T-cell (primary cell): ENCODE measurements at regions not wholly inside any gene's neighbourhood (a gene's known extent, or its start where the extent isn't known, plus 50 kb on each side); places are given as distances from the start of the nearest gene placed in this dataset.

Source experiments
- ATAC-seq, 4 experiments: fragments of 200-7000 bp in 3 of 4; fragments of 150-1000 bp in 1 of 4; cut with Tn5 transposase; replicated peaks in 1 of 4; 1 replicate in 3 of 4; 2 replicates in 1 of 4; pipeline ENCODE4 v1.10.0; 2021; ENCODE audit warnings: moderate library complexity in 3 of 4, mild to moderate bottlenecking in 2 of 4, moderate number of reproducible peaks in 1 of 4
- CTCF ChIA-PET, 2 donors: fragments of 300-600 bp; sonication (Branson Sonifier 250); formaldehyde crosslinking; loops; one replicate each; lab custom pipeline; 2022; ENCODE audit warnings: antibody characterized with exemption in 2 of 2; lab: Charles Lee
- POLR2A ChIA-PET, 2 donors: fragments of 300-600 bp; sonication (Branson Sonifier 250); formaldehyde crosslinking; loops; one replicate each; lab custom pipeline; 2022; ENCODE audit warnings: antibody characterized with exemption in 2 of 2; lab: Charles Lee
- DNase-seq, 35 experiments: peaks; one replicate each; pipeline versions ENCODE4 v3.0.0 to v3.0.0-alpha.2; 2013 to 2023
- H3K27ac ChIP-seq: one replicate; pipeline ENCODE4 v1.5.1; 2013; ENCODE audit warnings: low read length
- H3K27me3 ChIP-seq, 2 experiments: replicated peaks in 1 of 2; 1 replicate in 1 of 2; 2 replicates in 1 of 2; pipeline versions ENCODE4 v1.6.1 to v1.7.0; 2013; ENCODE audit warnings: low read length in 1 of 2, mixed read lengths in 1 of 2; ENCODE audit not compliant: control insufficient read depth in 2 of 2, insufficient read depth in 2 of 2; ENCODE audit errors: extremely low read depth in 1 of 2
- H3K36me3 ChIP-seq, 2 donors: 1 replicate in 1 of 2; 2 replicates in 1 of 2; pipeline versions ENCODE4 v1.6.1 to v1.7.0; 2013; ENCODE audit warnings: low read length in 1 of 2; ENCODE audit not compliant: control insufficient read depth in 2 of 2, insufficient read depth in 1 of 2; ENCODE audit errors: extremely low read depth in 1 of 2
- H3K4me1 ChIP-seq, 2 experiments: 1 replicate in 1 of 2; 2 replicates in 1 of 2; pipeline versions ENCODE4 v1.6.1 to v1.7.0; 2013; ENCODE audit warnings: low read length in 2 of 2, mixed read lengths in 1 of 2; ENCODE audit not compliant: insufficient read depth in 2 of 2, control insufficient read depth in 1 of 2; ENCODE audit errors: extremely low read depth in 1 of 2
- H3K4me3 ChIP-seq, 2 donors: 1 replicate in 1 of 2; 2 replicates in 1 of 2; pipeline versions ENCODE4 v1.5.1 to v1.7.0; 2013; ENCODE audit warnings: mild to moderate bottlenecking in 2 of 2, low read length in 1 of 2, moderate library complexity in 1 of 2; ENCODE audit not compliant: control insufficient read depth in 1 of 2; ENCODE audit errors: extremely low read depth in 1 of 2
- H3K9me3 ChIP-seq: 2 replicates; pipeline ENCODE4 v1.7.0; 2013
- H3K27ac Mint-ChIP-seq, 2 donors: one replicate each; pipeline ENCODE4 v1.8.0; 2020 to 2021; ENCODE audit warnings: mild to moderate bottlenecking in 2 of 2, mixed read lengths in 2 of 2
- H3K27me3 Mint-ChIP-seq, 2 donors: one replicate each; pipeline ENCODE4 v1.8.0; 2021 to 2022; ENCODE audit warnings: mixed read lengths in 2 of 2
- H3K36me3 Mint-ChIP-seq: one replicate; pipeline ENCODE4 v1.8.0; 2021; ENCODE audit warnings: mixed read lengths
- H3K4me1 Mint-ChIP-seq, 3 donors: one replicate each; pipeline ENCODE4 v1.8.0; 2020 to 2022; ENCODE audit warnings: mixed read lengths in 3 of 3, mild to moderate bottlenecking in 1 of 3
- H3K4me3 Mint-ChIP-seq, 3 donors: one replicate each; pipeline ENCODE4 v1.8.0; 2020 to 2022; ENCODE audit warnings: mild to moderate bottlenecking in 3 of 3, mixed read lengths in 3 of 3, moderate library complexity in 3 of 3
- H3K9me3 Mint-ChIP-seq, 3 donors: one replicate each; pipeline ENCODE4 v1.8.0; 2020 to 2022; ENCODE audit warnings: mixed read lengths in 3 of 3
- WGBS: methylation state at CpG from one replicate; pipeline ENCODE4 v1.1.5; 2013; ENCODE audit warnings: missing lambda C conversion rate; ENCODE audit not compliant: insufficient coverage; 5-methylcytosine and 5-hydroxymethylcytosine counted together

- H3K27ac Mint-ChIP-seq = no peak overlapping the region
- ChIA-PET POLR2A (no interaction called here), CTCF (no interaction called here)
- H3K36me3 Mint-ChIP-seq = no peaks in the 10 kb centered on the region
- H3K4me1 Mint-ChIP-seq = no peaks in the 10 kb centered on the region
- Histone ChIP-seq H3K9me3 (no peaks in the 10 kb centered on the region), H3K4me1 (no peaks in the 10 kb centered on the region), H3K4me3 (no peak overlapping the region), H3K36me3 (no peaks in the 10 kb centered on the region), H3K27me3 (no peaks in the 10 kb centered on the region), H3K27ac (no peak overlapping the region)
- peaks cover 5 to 9% of the 10 kb centered on the region in 2 donors for H3K27me3 Mint-ChIP-seq
- no peak overlapping the region for H3K4me3 Mint-ChIP-seq
- H3K9me3 Mint-ChIP-seq = peaks cover 5 to 17% (median 7%) of the 10 kb centered on the region in 3 donors
- WGBS = 0% methylated on average over 1 of the region's 2 CpGs
- no peak for ATAC-seq
- DNase-seq = no peak
These were observed 125.8 kb upstream of the GAREM1 start for GRCh38 chr18:32596501-32596900.

DNA sequence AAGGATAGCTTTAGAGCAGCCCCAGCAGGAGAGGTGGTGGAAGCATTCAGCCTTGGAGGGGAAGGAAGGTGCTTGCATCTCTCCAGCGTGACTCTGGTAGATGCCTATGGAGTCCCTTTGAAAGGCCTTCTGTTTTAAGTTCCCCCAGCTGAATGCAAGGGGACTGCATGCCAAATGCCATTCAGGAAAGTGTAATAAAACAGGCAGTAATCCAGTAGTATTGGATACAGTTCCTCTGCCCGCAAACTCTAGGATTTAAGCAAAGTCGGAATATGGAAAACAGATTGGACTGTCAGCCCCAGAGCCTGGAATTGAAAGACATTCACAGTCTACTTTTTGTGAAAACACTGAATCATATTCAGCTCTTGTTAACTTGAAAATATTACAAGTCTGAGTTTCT is 125.2 kb upstream of the GAREM1 start:
- H3K36me3 ChIP-seq = no peaks in the 10 kb centered on the region

GRCh38 chr18:32588191-32588590 is 117.5 kb upstream of the GAREM1 start:
- ChIA-PET CTCF (no interaction called here), POLR2A (no interaction called here)
- Histone ChIP-seq H3K4me3 (no peak overlapping the region), H3K27ac (no peak overlapping the region), H3K27me3 (peaks cover 0 to 3% of the 10 kb centered on the region in 2 experiments), H3K4me1 (no peaks in the 10 kb centered on the region), H3K36me3 (no peaks in the 10 kb centered on the region), H3K9me3 (no peaks in the 10 kb centered on the region)
- whole genome bisulfite sequencing = 60% methylated on average over 1 of the region's 5 CpGs
- H3K9me3 Mint-ChIP-seq = peaks cover 0 to 6% (median 5%) of the 10 kb centered on the region in 3 donors
- H3K4me3 Mint-ChIP-seq = no peak overlapping the region
- H3K36me3 Mint-ChIP-seq = no peaks in the 10 kb centered on the region
- no peak overlapping the region for H3K27ac Mint-ChIP-seq
- DNase-seq = no peak
- no peak for ATAC-seq
- H3K27me3 Mint-ChIP-seq = peaks cover 5 to 12% of the 10 kb centered on the region in 2 donors
- H3K4me1 Mint-ChIP-seq = no peaks in the 10 kb centered on the region

More for the DNA sequence above, 125.2 kb upstream of the GAREM1 start:
- Histone ChIP-seq H3K27ac (no peak overlapping the region), H3K4me1 (no peaks in the 10 kb centered on the region), H3K27me3 (no peaks in the 10 kb centered on the region), H3K9me3 (no peaks in the 10 kb centered on the region), H3K4me3 (no peak overlapping the region)
- H3K4me3 Mint-ChIP-seq = no peak overlapping the region
- no peaks in the 10 kb centered on the region for H3K4me1 Mint-ChIP-seq
- no peak for DNase-seq
- peaks cover 5 to 9% of the 10 kb centered on the region in 2 donors for H3K27me3 Mint-ChIP-seq
- no peak overlapping the region for H3K27ac Mint-ChIP-seq
- no peaks in the 10 kb centered on the region for H3K36me3 Mint-ChIP-seq
- POLR2A ChIA-PET = no interaction called here
- ATAC-seq = no peak
- CTCF ChIA-PET = no interaction called here
- peaks cover 5 to 11% (median 7%) of the 10 kb centered on the region in 3 donors for H3K9me3 Mint-ChIP-seq
- 100% methylated on average over 2 of the region's 3 CpGs for WGBS

DNA sequence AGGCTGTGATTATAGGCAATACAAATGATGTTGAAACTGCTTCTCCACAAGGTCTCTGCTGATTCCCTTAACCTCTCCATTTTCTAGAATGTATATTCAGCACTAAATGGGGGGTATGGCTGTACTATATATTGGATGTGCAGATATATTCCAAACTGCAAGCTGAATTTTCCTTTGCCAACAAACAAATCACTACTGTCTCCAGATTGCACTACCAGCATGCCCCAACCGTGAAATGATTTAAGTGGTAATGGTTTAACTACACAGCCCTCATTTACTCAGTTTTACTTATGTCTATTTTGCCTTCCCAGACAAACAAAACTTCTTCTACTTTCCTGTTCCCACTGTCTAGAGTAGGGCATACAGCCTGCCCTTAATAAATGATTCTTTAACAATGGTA is 112.7 kb upstream of the GAREM1 start:
- no peak for DNase-seq
- WGBS = no CpG with 5 or more reads among the region's 1 CpG
- Histone ChIP-seq H3K27ac (no peak overlapping the region), H3K27me3 (peaks cover 3% of the 10 kb centered on the region in 2 experiments), H3K4me1 (no peaks in the 10 kb centered on the region), H3K36me3 (no peaks in the 10 kb centered on the region), H3K4me3 (no peak overlapping the region), H3K9me3 (no peaks in the 10 kb centered on the region)
- Mint-ChIP-seq H3K4me3 (no peak overlapping the region), H3K27me3 (peaks cover 13 to 14% of the 10 kb centered on the region in 2 donors), H3K9me3 (peaks cover 0 to 3% (median 0%) of the 10 kb centered on the region in 3 donors), H3K36me3 (no peaks in the 10 kb centered on the region), H3K4me1 (no peaks in the 10 kb centered on the region), H3K27ac (no peak overlapping the region)
- POLR2A ChIA-PET = no interaction called here
- CTCF ChIA-PET = no interaction called here
- no peak for ATAC-seq

- Mint-ChIP-seq H3K4me1 (no peaks in the 10 kb centered on the region), H3K9me3 (peaks cover 0 to 3% (median 0%) of the 10 kb centered on the region in 3 donors), H3K36me3 (no peaks in the 10 kb centered on the region), H3K4me3 (no peak overlapping the region), H3K27me3 (peaks cover 12 to 13% of the 10 kb centered on the region in 2 donors), H3K27ac (no peak overlapping the region)
- ATAC-seq = no peak
- POLR2A ChIA-PET = no interaction called here
- no peaks in the 10 kb centered on the region for H3K4me1 ChIP-seq
- no peak overlapping the region for H3K4me3 ChIP-seq
- 93% methylated on average over 2 of the region's 3 CpGs for WGBS
- no peaks in the 10 kb centered on the region for H3K36me3 ChIP-seq
- no peak for DNase-seq
- CTCF ChIA-PET = no interaction called here
- no peak overlapping the region for H3K27ac ChIP-seq
- peaks cover 3% of the 10 kb centered on the region in 2 experiments for H3K27me3 ChIP-seq
- no peaks in the 10 kb centered on the region for H3K9me3 ChIP-seq
These were observed 111.8 kb upstream of the GAREM1 start for GRCh38 chr18:32582455-32582854.

DNA sequence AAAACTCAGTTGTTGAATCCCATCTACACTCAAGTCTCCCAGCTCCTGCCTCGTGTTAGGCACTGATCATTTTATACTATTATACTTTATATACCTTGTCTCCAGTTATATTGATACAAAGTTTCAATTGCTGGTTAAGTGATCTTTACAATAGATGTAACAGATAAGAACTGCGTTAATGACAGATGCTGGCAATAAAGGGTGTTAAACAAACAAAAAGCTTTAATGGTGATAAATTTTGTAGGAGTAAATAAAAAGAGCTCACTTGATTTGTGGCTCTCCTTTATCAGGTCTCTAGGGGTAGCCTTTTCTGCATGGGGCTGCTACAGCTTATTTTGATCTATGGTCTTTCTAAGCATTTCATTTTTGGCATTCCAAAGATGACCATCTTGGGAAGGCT is 106.9 kb upstream of the GAREM1 start:
- no peak overlapping the region for H3K4me3 Mint-ChIP-seq
- peaks cover 0 to 3% (median 0%) of the 10 kb centered on the region in 3 donors for H3K9me3 Mint-ChIP-seq
- no peaks in the 10 kb centered on the region for H3K9me3 ChIP-seq
- H3K4me3 ChIP-seq = no peak overlapping the region
- no peaks in the 10 kb centered on the region for H3K4me1 Mint-ChIP-seq
- POLR2A ChIA-PET = no interaction called here
- no peak overlapping the region for H3K27ac Mint-ChIP-seq
- peaks cover 11 to 16% of the 10 kb centered on the region in 2 donors for H3K27me3 Mint-ChIP-seq
- H3K27me3 ChIP-seq = peaks cover 0 to under 1% of the 10 kb centered on the region in 2 experiments
- H3K4me1 ChIP-seq = no peaks in the 10 kb centered on the region
- H3K27ac ChIP-seq = no peak overlapping the region
- ATAC-seq = no peak
- whole genome bisulfite sequencing = 60% methylated on average over 1 of the region's 2 CpGs
- CTCF ChIA-PET = no interaction called here
- no peaks in the 10 kb centered on the region for H3K36me3 ChIP-seq
- no peak for DNase-seq
- no peaks in the 10 kb centered on the region for H3K36me3 Mint-ChIP-seq
